Gastrocnemius medialis (tissue), 4 donors: ENCODE measurements at regions not wholly inside any gene's neighbourhood (a gene's known extent, or its start where the extent isn't known, plus 50 kb on each side); places are given as distances from the start of the nearest gene placed in this dataset.

Experiments used
- CTCF ChIP-seq, 5 experiments: fragments of 450-650 bp in 3 of 5; fragments of 200-600 bp in 2 of 5; sonication (generic) in 2 of 5; IDR thresholded peaks in 4 of 5; conservative IDR thresholded peaks in 1 of 5; 1 replicate in 4 of 5; 2 replicates in 1 of 5; pipeline ENCODE4 v1.5.1; 2016 to 2019; ENCODE audit warnings: antibody characterized with exemption in 5 of 5, mild to moderate bottlenecking in 3 of 5, moderate library complexity in 3 of 5
- POLR2A ChIP-seq, 2 donors: fragments of 450-650 bp; IDR thresholded peaks; one replicate each; pipeline ENCODE4 v1.6.1; 2017; ENCODE audit warnings: antibody characterized with exemption in 2 of 2, mild to moderate bottlenecking in 2 of 2, moderate library complexity in 2 of 2

GRCh38 chr16:26247063-26247462, 555.3 kb downstream of the HS3ST4 start:
- TF ChIP-seq CTCF (IDR thresholded peaks at IDR 0.05 in 4 of 5, conservative IDR thresholded peaks at IDR 0.05 in 1 of 5) (no peak), POLR2A (IDR thresholded peaks at IDR 0.05) (no peak)
